Cardiac muscle cell (in vitro differentiated cells and primary cell): ENCODE measurements at regions not wholly inside any gene's neighbourhood (a gene's known extent, or its start where the extent isn't known, plus 50 kb on each side); places are given as distances from the start of the nearest gene placed in this dataset.

Experiments used
- DNase-seq, 2 donors: peaks; one replicate each; pipeline versions ENCODE4 v3.0.0 to v3.0.0-alpha.2; 2010 to 2017; ENCODE audit warnings: low read depth in 1 of 2, low spot score in 1 of 2
- H3K27ac ChIP-seq: fragments of 200-600 bp; sonication (generic); 2 replicates; pipeline ENCODE4 v1.5.1; 2016
- H3K27me3 ChIP-seq: fragments of 200-600 bp; sonication (generic); 2 replicates; pipeline ENCODE4 v1.6.0; 2016; ENCODE audit warnings: control low read depth
- H3K36me3 ChIP-seq: fragments of 200-600 bp; sonication (generic); 2 replicates; pipeline ENCODE4 v1.5.1; 2016; ENCODE audit warnings: control low read depth
- H3K4me1 ChIP-seq: fragments of 200-600 bp; sonication (generic); 2 replicates; pipeline ENCODE4 v1.8.1; 2017; ENCODE audit warnings: low read depth, mild to moderate bottlenecking, mixed run types
- H3K4me3 ChIP-seq: fragments of 200-600 bp; sonication (generic); 2 replicates; pipeline ENCODE4 v1.5.1; 2016; ENCODE audit warnings: mild to moderate bottlenecking
- H3K9me3 ChIP-seq: fragments of 200-600 bp; sonication (generic); 2 replicates; pipeline ENCODE4 v1.5.1; 2017; ENCODE audit warnings: low read depth, mild to moderate bottlenecking, control low read depth
- TF ChIP-seq, protein P1 (sequence below): IDR thresholded peaks from 2 replicates; pipeline ENCODE4 v1.5.1; 2012; ENCODE audit warnings: low read depth, mild to moderate bottlenecking, low read length

DNA sequence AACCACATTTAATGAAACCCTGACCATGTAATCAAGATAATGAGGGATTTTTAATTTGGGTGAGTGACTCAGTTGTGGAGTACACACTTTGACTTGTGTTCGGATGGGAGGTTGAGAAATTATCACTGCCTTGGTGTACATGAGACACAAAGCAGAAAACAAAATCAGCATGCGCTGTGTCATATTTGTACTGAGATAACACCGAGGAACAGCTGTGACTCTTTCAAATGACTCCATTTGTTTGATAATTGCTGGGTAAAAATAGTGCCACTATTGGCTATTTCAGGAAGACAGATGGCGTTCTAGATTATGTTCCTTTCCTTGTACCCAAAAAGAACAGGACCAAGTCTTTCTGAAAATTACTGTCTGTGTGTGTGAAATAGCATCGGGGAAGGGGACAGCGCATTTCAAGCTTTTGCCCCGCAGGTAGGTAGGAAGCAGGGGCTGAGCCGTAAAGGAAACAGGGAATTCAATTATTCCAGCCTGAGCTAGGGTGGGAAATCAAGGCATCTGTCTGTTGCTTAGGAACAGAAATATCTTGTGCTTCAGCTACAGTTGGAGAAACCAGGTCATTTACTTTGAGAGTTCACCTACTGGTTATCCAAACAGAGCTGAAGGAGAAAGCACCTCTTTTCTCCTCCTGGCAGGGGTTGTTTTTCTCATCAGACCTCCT lies 114.3 kb downstream of the SNAPC1 start:
- no peaks in the 10 kb centered on the region for H3K36me3 ChIP-seq
- H3K4me3 ChIP-seq, result no peak overlapping the region
- H3K4me1 ChIP-seq, result peaks cover 11% of the 10 kb centered on the region
- no peak for DNase-seq
- H3K27ac ChIP-seq, result no peak overlapping the region
- H3K9me3 ChIP-seq, result no peaks in the 10 kb centered on the region
- TF ChIP-seq, protein P1, sequence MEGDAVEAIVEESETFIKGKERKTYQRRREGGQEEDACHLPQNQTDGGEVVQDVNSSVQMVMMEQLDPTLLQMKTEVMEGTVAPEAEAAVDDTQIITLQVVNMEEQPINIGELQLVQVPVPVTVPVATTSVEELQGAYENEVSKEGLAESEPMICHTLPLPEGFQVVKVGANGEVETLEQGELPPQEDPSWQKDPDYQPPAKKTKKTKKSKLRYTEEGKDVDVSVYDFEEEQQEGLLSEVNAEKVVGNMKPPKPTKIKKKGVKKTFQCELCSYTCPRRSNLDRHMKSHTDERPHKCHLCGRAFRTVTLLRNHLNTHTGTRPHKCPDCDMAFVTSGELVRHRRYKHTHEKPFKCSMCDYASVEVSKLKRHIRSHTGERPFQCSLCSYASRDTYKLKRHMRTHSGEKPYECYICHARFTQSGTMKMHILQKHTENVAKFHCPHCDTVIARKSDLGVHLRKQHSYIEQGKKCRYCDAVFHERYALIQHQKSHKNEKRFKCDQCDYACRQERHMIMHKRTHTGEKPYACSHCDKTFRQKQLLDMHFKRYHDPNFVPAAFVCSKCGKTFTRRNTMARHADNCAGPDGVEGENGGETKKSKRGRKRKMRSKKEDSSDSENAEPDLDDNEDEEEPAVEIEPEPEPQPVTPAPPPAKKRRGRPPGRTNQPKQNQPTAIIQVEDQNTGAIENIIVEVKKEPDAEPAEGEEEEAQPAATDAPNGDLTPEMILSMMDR, result no peak
- no peaks in the 10 kb centered on the region for H3K27me3 ChIP-seq

DNA sequence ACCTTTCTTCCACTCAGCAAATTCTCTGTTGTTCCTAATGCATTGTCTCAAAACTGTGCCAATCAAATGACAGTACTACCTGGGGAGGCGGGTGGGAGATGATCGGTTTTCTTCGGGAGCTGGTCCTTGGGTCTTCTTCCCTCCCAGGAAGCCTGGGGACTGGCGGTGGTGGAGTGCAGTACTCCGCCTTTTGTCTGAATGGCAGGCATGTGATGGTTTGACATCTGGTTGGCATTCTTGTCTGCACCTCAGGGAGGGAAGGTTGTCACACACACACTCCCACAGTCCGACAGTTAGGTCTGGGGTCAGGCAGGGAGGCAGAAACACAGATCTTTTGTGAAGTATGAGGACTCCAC lies 114.8 kb downstream of the SNAPC1 start:
- H3K27me3 ChIP-seq, result no peaks in the 10 kb centered on the region
- H3K4me1 ChIP-seq, result peaks cover 11% of the 10 kb centered on the region
- TF ChIP-seq, protein P1, result no peak
- no peaks in the 10 kb centered on the region for H3K36me3 ChIP-seq
- no peak overlapping the region for H3K27ac ChIP-seq
- no peak for DNase-seq
- no peak overlapping the region for H3K4me3 ChIP-seq
- H3K9me3 ChIP-seq, result no peaks in the 10 kb centered on the region

DNA sequence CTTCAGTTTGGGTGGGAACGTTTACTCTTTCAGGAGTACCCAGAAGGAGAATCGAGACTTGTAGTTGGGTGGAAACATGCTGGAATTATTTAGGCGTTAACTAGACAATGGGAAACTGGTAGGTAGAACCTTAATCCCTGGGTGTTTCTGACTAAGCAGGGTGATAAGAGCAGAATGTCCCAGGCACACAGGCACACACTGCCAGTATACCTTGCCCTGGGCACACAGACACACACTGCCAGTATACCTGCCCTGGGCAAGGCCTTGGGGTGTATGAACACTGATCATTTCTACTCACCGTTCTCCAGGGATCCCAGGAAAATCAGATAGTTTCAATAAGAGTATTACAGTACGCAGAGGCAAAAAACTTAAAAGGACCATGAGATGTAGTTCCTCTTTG lies 115.5 kb downstream of the SNAPC1 start:
- H3K27ac ChIP-seq, result no peak overlapping the region
- DNase-seq, result no peak
- no peaks in the 10 kb centered on the region for H3K27me3 ChIP-seq
- no peaks in the 10 kb centered on the region for H3K9me3 ChIP-seq
- TF ChIP-seq, protein P1, result no peak
- H3K4me1 ChIP-seq, result peaks cover 11% of the 10 kb centered on the region
- H3K4me3 ChIP-seq, result no peak overlapping the region
- H3K36me3 ChIP-seq, result no peaks in the 10 kb centered on the region

DNA sequence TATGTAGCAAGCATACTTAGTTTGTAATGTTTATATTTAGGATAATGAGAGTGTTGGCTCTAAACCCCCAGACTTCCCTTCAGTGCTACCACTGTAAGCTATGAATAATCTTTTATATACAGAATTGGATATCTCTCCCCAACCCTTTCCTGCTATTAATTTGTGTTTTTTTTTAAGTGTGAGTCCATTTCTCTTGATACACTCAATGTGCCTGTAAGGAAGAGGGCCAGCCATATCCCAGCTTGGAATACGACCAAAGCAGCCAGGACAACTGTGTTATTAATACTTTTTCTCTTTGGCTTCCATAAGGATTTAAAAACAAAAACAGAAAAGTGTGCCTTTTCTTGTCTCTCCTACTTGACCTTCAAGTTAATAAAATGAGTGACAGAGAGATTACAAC lies 116.7 kb downstream of the SNAPC1 start:
- Histone ChIP-seq H3K27me3 (no peaks in the 10 kb centered on the region), H3K9me3 (no peaks in the 10 kb centered on the region), H3K36me3 (no peaks in the 10 kb centered on the region), H3K27ac (no peak overlapping the region), H3K4me3 (no peak overlapping the region), H3K4me1 (peaks cover 11% of the 10 kb centered on the region)
- DNase-seq, result no peak
- TF ChIP-seq, protein P1, result no peak

DNA sequence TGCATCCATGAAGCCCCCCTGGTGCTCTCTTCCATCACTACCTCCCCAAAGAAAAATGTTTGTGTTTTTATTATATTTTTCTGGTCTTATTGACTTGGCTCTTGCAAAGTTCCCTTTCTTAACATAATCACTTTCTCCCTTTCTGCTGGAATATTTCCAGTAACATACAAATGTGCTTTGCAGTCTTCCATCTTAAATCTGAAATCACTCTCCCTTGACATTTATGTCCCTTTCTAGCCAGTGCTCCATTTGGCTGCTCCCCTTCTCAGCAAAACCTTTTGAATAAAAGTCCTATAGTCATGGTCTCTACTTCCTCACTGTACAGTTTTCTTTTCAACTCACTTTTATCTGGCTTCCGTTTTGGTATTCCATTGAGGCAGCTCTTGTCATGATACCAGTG lies 118.8 kb downstream of the SNAPC1 start:
- Histone ChIP-seq H3K9me3 (no peaks in the 10 kb centered on the region), H3K27me3 (no peaks in the 10 kb centered on the region), H3K4me3 (no peak overlapping the region), H3K36me3 (no peaks in the 10 kb centered on the region), H3K4me1 (peaks cover 11% of the 10 kb centered on the region), H3K27ac (no peak overlapping the region)
- TF ChIP-seq, protein P1, result no peak
- no peak for DNase-seq

DNA sequence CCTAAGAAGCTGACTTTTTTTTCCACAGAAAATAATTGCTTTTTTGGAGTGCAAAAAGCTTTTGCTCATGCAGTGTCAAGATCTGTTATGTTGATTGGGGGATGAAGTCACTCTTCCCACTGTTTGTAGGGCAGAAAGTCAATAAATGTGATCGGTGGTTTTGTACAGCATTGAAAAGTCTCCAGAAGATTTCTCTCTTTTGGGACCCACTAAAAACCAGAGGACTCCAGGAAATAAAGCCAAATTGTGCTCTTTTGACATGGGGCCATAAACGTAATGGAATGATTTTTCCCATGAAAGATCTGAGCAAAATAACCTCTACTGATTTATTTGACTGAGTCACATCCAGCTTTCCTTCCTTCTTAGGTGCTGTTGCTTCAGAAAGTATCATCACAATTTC lies 122.5 kb downstream of the SNAPC1 start:
- H3K4me3 ChIP-seq, result no peak overlapping the region
- TF ChIP-seq, protein P1, result no peak
- no peak overlapping the region for H3K27ac ChIP-seq
- H3K27me3 ChIP-seq, result no peaks in the 10 kb centered on the region
- no peaks in the 10 kb centered on the region for H3K4me1 ChIP-seq
- H3K9me3 ChIP-seq, result no peaks in the 10 kb centered on the region
- no peak for DNase-seq
- no peaks in the 10 kb centered on the region for H3K36me3 ChIP-seq
